ENCODE measurements at regions not wholly inside any gene's neighbourhood (a gene's known extent, or its start where the extent isn't known, plus 50 kb on each side); places are given as distances from the start of the nearest gene placed in this dataset.

GRCh38 chr4:91746551-91746950, 557.2 kb upstream of the GRID2 start:
- TF ChIP-seq YY1 (IDR thresholded peaks at IDR 0.05; ENCODE audit: low read depth) (no peak), REST (IDR thresholded peaks at IDR 0.05; ENCODE audit: low read depth, low read length) (no peak), RAD21 (IDR thresholded peaks at IDR 0.05; ENCODE audit: low read length) (no peak), IRF3 (IDR thresholded peaks at IDR 0.05; ENCODE audit: low read depth, low read length) (no peak), PBX3 (IDR thresholded peaks at IDR 0.05) (no peak), TEAD4 (IDR thresholded peaks at IDR 0.05; ENCODE audit: borderline replicate concordance, insufficient read depth) (no peak), GATA2 (CRISPR knock-in tag; IDR thresholded peaks at IDR 0.05) (no peak), SMC3 (IDR thresholded peaks at IDR 0.05; ENCODE audit: low read depth, low read length) (no peak), FOXJ3 (CRISPR knock-in tag; IDR thresholded peaks at IDR 0.05) (no peak), RXRA (IDR thresholded peaks at IDR 0.05; ENCODE audit: borderline replicate concordance, low read depth) (no peak), POLR2AphosphoS5 (IDR thresholded peaks at IDR 0.05; ENCODE audit: low read depth, low read length) (no peak), EZH2phosphoT487 (IDR thresholded peaks at IDR 0.05; ENCODE audit: borderline replicate concordance, low read depth) (no peak), JUND (IDR thresholded peaks at IDR 0.05) (no peak)
- TF ChIP-seq, protein P1, sequence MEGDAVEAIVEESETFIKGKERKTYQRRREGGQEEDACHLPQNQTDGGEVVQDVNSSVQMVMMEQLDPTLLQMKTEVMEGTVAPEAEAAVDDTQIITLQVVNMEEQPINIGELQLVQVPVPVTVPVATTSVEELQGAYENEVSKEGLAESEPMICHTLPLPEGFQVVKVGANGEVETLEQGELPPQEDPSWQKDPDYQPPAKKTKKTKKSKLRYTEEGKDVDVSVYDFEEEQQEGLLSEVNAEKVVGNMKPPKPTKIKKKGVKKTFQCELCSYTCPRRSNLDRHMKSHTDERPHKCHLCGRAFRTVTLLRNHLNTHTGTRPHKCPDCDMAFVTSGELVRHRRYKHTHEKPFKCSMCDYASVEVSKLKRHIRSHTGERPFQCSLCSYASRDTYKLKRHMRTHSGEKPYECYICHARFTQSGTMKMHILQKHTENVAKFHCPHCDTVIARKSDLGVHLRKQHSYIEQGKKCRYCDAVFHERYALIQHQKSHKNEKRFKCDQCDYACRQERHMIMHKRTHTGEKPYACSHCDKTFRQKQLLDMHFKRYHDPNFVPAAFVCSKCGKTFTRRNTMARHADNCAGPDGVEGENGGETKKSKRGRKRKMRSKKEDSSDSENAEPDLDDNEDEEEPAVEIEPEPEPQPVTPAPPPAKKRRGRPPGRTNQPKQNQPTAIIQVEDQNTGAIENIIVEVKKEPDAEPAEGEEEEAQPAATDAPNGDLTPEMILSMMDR (IDR thresholded peaks at IDR 0.05): no peak

Data from SK-N-SH (cell line).